ENCODE measurements at regions not wholly inside any gene's neighbourhood (a gene's known extent, or its start where the extent isn't known, plus 50 kb on each side); places are given as distances from the start of the nearest gene placed in this dataset.

- TF ChIP-seq NFRKB (IDR thresholded peaks at IDR 0.05) (no peak), FOXK2 (IDR thresholded peaks at IDR 0.05) (no peak), L3MBTL2 (conservative IDR thresholded peaks at IDR 0.05) (no peak), LEF1 (IDR thresholded peaks at IDR 0.05; ENCODE audit: borderline replicate concordance) (no peak), CTBP1 (IDR thresholded peaks at IDR 0.05; ENCODE audit: borderline replicate concordance) (no peak), SUZ12 (IDR thresholded peaks at IDR 0.05) (no peak), FOXM1 (IDR thresholded peaks at IDR 0.05; ENCODE audit: borderline replicate concordance) (no peak), BHLHE40 (IDR thresholded peaks at IDR 0.05; ENCODE audit: borderline replicate concordance) (no peak), ZNF384 (IDR thresholded peaks at IDR 0.05) (no peak), SP1 (IDR thresholded peaks at IDR 0.05) (no peak), ELF4 (IDR thresholded peaks at IDR 0.05) (no peak), HDGF (IDR thresholded peaks at IDR 0.05; ENCODE audit: borderline replicate concordance) (no peak), FOXA1 (IDR thresholded peaks at IDR 0.05) (no peak)
- ChIA-PET CTCF (no interaction called here), POLR2A (no interaction called here)
- DNase-seq (ENCODE audit: extremely low spot score) = no peak
These were observed 273.9 kb downstream of the NUAK1 start for GRCh38 chr12:105864901-105865300.

DNA sequence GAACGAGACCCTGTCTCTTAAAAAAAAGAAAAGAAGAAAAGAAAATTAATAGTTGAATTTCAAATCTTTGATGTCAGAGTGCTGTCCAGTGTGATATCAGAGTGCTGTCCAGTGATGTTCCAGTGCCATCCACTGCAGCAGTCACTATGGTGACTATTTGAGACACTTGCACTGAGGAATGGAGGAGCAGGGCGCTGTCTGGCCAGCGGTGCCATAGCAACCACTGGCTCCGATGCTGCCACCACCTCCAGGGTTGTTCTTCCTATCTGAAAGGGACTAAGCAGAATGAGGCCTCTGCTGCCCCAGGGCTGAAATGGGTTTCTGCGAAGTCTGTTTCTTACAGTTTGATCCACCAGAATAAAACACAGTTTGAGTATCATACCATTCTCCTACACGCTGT is 272.9 kb downstream of the NUAK1 start:
- no peak for TF ChIP-seq SUZ12 (IDR thresholded peaks at IDR 0.05)
- TF ChIP-seq L3MBTL2 (conservative IDR thresholded peaks at IDR 0.05) = no peak
- TF ChIP-seq TARDBP (IDR thresholded peaks at IDR 0.05) = no peak
- TF ChIP-seq BHLHE40 (IDR thresholded peaks at IDR 0.05; ENCODE audit: borderline replicate concordance) = no peak
- no peak for TF ChIP-seq CTBP1 (IDR thresholded peaks at IDR 0.05; ENCODE audit: borderline replicate concordance)
- TF ChIP-seq FOXM1 (IDR thresholded peaks at IDR 0.05; ENCODE audit: borderline replicate concordance) = no peak
- no peak for TF ChIP-seq HDGF (IDR thresholded peaks at IDR 0.05; ENCODE audit: borderline replicate concordance)
- no peak for TF ChIP-seq SP1 (IDR thresholded peaks at IDR 0.05)
- ChIA-PET POLR2A (no interaction called here), CTCF (no interaction called here)
- DNase-seq (ENCODE audit: extremely low spot score) = no peak

GRCh38 chr12:105874121-105874520 is 264.6 kb downstream of the NUAK1 start:
- POLR2A ChIA-PET = no interaction called here
- TF ChIP-seq SP1 (IDR thresholded peaks at IDR 0.05) = no peak
- no peak for TF ChIP-seq ELF4 (IDR thresholded peaks at IDR 0.05)
- no peak for TF ChIP-seq PKNOX1 (IDR thresholded peaks at IDR 0.05)
- TF ChIP-seq CTBP1 (IDR thresholded peaks at IDR 0.05; ENCODE audit: borderline replicate concordance) = no peak
- TF ChIP-seq LEF1 (IDR thresholded peaks at IDR 0.05; ENCODE audit: borderline replicate concordance) = no peak
- no peak for TF ChIP-seq FOXA1 (IDR thresholded peaks at IDR 0.05)
- no peak for TF ChIP-seq NFRKB (IDR thresholded peaks at IDR 0.05)
- no peak for TF ChIP-seq ZNF384 (IDR thresholded peaks at IDR 0.05)
- TF ChIP-seq SUZ12 (IDR thresholded peaks at IDR 0.05) = no peak
- CTCF ChIA-PET = no interaction called here
- DNase-seq (ENCODE audit: extremely low spot score) = no peak

DNA sequence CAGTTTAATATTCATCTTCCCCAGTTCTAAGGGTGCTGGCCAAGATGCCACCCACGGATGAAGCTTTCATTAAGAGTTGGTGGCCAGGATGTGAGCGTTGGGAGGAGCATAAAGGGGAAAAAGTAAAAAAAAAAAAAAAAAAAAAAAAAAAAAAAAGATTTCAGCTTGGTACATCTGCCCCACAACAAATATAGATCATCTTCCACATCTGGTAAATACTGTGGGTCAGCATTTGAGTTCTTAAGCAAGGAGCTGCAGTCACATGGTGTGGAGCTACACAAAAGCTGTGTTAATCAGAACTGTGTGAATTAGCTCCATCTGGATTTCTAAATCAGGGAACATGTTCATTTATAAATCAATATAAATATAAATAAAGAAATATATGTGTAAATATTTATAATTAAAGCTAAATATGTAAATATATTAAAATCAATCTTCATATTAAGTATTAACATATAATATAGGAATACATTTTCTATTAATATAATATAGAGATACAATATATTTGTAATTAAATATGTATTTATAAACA is 262.3 kb downstream of the NUAK1 start:
- ChIA-PET POLR2A (no interaction called here), CTCF (interaction anchor here (0.6 kb wide), 1 partner anchor 542 kb away, joined by 3 read pairs; no protein-coding TSS in a partner anchor)
- TF ChIP-seq BHLHE40 (IDR thresholded peaks at IDR 0.05; ENCODE audit: borderline replicate concordance) (no peak), FOXK2 (IDR thresholded peaks at IDR 0.05) (no peak), TARDBP (IDR thresholded peaks at IDR 0.05) (no peak), PKNOX1 (IDR thresholded peaks at IDR 0.05) (no peak)
- no peak for DNase-seq (ENCODE audit: extremely low spot score)

DNA sequence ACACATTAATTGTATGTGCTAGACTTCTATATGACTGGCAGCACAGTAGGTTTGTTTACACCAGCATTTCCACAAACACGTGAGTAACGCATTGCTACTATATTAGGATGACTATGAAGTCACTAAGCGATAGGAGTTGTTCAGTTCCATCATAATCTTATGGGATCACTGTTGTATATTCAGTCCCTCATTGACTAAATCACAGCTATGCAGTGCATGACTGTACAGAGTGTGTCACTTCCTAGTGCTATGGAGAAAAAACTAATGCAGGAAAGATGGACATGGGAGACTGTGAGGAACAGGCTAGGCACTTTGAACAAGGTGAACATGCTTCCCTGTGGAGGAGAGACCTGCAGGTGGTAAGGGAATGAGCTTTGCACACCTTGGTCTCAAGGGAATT is 259.8 kb downstream of the NUAK1 start:
- TF ChIP-seq PKNOX1 (IDR thresholded peaks at IDR 0.05) (no peak), FOXM1 (IDR thresholded peaks at IDR 0.05; ENCODE audit: borderline replicate concordance) (no peak), NFRKB (IDR thresholded peaks at IDR 0.05) (no peak), ELF4 (IDR thresholded peaks at IDR 0.05) (no peak), HDGF (IDR thresholded peaks at IDR 0.05; ENCODE audit: borderline replicate concordance) (no peak), FOXA1 (IDR thresholded peaks at IDR 0.05) (no peak), BHLHE40 (IDR thresholded peaks at IDR 0.05; ENCODE audit: borderline replicate concordance) (no peak), ZNF384 (IDR thresholded peaks at IDR 0.05) (no peak), FOXK2 (IDR thresholded peaks at IDR 0.05) (no peak), CTBP1 (IDR thresholded peaks at IDR 0.05; ENCODE audit: borderline replicate concordance) (no peak), ARNT (IDR thresholded peaks at IDR 0.05) (no peak), TARDBP (IDR thresholded peaks at IDR 0.05) (no peak), SUZ12 (IDR thresholded peaks at IDR 0.05) (no peak), SP1 (IDR thresholded peaks at IDR 0.05) (no peak), LEF1 (IDR thresholded peaks at IDR 0.05; ENCODE audit: borderline replicate concordance) (no peak)
- CTCF ChIA-PET = no interaction called here
- DNase-seq (ENCODE audit: extremely low spot score) = no peak
- POLR2A ChIA-PET = no interaction called here

DNA sequence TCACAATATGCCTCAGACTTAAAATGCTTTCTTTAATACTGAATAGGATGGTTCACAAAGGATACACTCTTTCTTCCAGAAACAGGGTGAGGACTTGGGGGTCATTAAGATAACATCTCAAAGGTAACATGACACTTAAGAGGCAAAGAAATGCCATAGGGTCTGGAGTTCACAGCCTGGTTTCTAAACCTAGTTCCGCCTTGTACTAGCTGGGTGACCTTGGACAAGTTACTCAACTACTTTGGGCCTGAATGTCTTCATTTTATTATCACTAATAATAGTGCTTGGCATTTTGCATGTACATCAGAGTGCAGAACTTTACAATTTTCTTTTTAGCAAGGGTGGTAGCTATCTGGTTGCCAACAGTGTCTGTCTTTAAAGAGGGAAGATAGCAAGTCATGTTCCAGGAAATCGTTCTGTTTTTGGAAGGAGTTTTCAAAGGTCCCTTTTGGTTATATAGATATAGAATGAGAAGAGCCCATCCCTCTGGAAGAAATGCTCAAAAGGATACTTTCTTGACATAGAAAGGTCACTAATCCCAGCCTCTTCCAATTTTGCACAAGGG is 257.8 kb downstream of the NUAK1 start:
- DNase-seq (ENCODE audit: extremely low spot score) = no peak
- ChIA-PET POLR2A (no interaction called here), CTCF (interaction anchor here (0.6 kb wide), 1 partner anchor 12 kb away, joined by 3 read pairs; no protein-coding TSS in a partner anchor)
- TF ChIP-seq BHLHE40 (IDR thresholded peaks at IDR 0.05; ENCODE audit: borderline replicate concordance) (no peak), ARNT (IDR thresholded peaks at IDR 0.05) (no peak), FOXA1 (IDR thresholded peaks at IDR 0.05) (no peak), HDGF (IDR thresholded peaks at IDR 0.05; ENCODE audit: borderline replicate concordance) (no peak), SUZ12 (IDR thresholded peaks at IDR 0.05) (no peak), LEF1 (IDR thresholded peaks at IDR 0.05; ENCODE audit: borderline replicate concordance) (no peak), FOXK2 (IDR thresholded peaks at IDR 0.05) (no peak), FOXM1 (IDR thresholded peaks at IDR 0.05; ENCODE audit: borderline replicate concordance) (no peak), NFRKB (IDR thresholded peaks at IDR 0.05) (no peak), SP1 (IDR thresholded peaks at IDR 0.05) (no peak), ELF4 (IDR thresholded peaks at IDR 0.05) (no peak), CTBP1 (IDR thresholded peaks at IDR 0.05; ENCODE audit: borderline replicate concordance) (no peak), TARDBP (IDR thresholded peaks at IDR 0.05) (no peak), PKNOX1 (IDR thresholded peaks at IDR 0.05) (no peak), ZNF384 (IDR thresholded peaks at IDR 0.05) (no peak), L3MBTL2 (conservative IDR thresholded peaks at IDR 0.05) (no peak)
